ENCODE measurements at regions not wholly inside any gene's neighbourhood (a gene's known extent, or its start where the extent isn't known, plus 50 kb on each side); places are given as distances from the start of the nearest gene placed in this dataset.
"Not testable (repeated sequence)": the region's sequence is repeated elsewhere in the genome, so short reads cannot be mapped to it uniquely, and the experiment has no call there.

DNA sequence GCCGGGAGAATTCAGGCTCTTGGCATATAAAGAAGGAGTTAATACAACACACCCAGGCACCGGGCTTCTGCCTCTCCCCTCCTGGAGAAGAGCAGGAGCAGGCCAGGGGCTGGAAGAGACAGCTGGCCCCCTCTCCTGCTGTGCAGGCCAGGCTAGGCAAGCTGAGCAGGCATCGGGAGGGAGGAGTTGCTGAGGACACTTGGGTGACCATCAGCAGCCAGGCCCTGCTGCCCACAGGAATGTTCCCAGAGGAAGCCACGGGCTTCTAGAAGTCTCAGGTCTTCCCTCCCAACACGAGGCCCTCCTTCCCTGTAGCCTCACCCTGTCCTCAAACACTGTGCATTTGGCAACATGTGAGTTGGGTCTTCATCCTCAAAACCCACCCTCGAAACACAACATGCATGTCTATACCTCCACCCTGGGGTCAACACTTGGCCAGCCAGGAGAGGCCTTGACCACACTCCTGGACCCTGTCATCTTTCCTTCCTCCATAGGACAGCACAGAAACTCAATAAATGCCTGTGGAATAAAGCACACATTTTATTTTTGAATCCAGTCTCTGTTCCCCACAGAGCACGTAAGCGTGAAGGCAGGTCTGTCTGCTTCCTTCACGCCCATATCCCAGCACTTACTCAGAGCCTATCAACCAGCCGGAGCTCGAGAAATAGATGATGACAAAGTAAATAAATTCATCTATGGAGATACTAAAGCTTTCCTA is 433.8 kb upstream of the ID2 start:
- H3K27ac ChIP-seq (ENCODE audit: low read depth, low read length), result no peak overlapping the region

DNA sequence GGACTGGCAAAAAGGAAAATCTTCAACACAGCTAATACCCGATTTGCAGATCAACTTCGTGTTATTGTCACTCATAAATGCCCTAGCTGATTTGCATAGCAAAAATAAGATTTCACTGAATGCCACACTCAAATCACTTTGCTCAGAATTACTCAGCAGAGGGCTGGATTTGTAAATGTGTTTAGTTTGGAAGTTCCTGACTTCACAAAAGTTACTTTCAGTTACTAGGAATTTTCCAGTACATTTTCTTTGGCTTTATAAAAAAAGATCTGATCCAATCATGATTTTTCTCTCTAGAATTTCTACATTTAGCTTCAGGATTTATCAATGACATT is 433.3 kb upstream of the ID2 start:
- H3K27ac ChIP-seq (ENCODE audit: low read depth, low read length), result no peak overlapping the region
- WGBS, 3 donors, result 76 to 83% (median 78%) methylated on average over 2 of the region's 2 CpGs

More for the DNA sequence above, 433.8 kb upstream of the ID2 start:
- WGBS, 3 donors, result 74 to 76% (median 76%) methylated on average over 11 of the region's 11 CpGs

DNA sequence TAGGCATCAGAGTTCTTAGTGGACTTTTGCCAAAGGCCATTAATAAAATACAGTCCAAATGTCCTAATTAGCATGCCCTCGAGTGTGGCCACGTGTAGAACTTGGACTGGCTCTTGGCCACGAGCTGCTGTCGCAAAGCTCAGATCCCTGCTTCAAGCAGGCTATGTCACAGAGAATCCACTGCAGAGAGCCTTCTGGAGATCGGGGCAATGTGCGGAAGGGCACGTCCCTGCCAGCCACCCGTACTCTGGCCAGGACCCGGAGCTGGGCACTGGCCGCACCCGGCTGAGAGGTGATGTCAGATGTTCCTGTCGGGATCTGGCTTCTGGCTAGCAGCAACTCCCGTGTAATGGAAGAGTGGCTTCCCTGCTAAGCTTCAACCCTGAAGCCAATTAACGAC is 432.7 kb upstream of the ID2 start:
- H3K27ac ChIP-seq (ENCODE audit: low read depth, low read length), result no peak overlapping the region
- 66 to 78% (median 72%) methylated on average over 14 of the region's 14 CpGs for WGBS, 3 donors

DNA sequence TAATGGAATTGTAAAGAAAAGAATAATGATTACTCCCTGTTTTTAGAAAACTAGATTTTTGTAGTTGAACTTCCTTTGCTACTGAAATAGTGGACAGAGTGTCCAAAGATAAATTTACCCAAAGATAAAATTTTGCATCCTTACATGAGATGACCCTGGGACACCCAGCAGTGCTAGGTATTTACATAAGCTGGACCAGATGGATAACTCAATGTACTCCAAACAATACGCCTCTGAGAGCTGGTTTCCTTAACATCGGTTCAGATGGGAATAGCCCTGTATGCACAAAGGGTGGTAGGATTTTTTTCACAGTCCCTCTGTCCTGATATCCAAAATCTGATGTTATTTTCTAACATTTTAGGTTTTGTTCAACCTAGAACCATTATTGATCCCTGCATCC is 432.1 kb upstream of the ID2 start:
- H3K27ac ChIP-seq (ENCODE audit: low read depth, low read length), result no peak overlapping the region

DNA sequence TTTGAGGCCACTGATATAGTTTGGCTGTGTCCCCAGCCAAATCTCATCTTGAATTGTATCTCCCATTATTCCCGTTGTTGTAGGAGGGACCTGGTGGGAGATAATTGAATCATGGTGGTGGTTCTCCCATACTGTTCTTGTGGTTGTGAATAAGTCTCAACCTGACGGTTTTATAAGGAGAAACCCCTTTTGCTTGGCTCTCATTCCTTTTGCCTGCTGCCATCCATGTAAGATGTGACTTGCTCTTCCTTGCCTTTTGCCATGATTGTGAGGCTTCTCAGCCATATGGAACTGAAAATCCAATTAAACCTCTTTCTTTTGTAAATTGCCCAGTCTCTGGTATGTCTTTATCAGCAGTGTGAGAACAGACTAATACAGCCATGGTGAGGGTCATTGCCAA is 431.6 kb upstream of the ID2 start:
- WGBS, 3 donors, result 89 to 98% (median 95%) methylated on average over 2 of the region's 2 CpGs
- H3K27ac ChIP-seq (ENCODE audit: low read depth, low read length), result not testable (repeated sequence)

More for the DNA sequence above, 432.1 kb upstream of the ID2 start:
- 87 to 96% (median 93%) methylated on average over 2 of the region's 2 CpGs for WGBS, 3 donors

DNA sequence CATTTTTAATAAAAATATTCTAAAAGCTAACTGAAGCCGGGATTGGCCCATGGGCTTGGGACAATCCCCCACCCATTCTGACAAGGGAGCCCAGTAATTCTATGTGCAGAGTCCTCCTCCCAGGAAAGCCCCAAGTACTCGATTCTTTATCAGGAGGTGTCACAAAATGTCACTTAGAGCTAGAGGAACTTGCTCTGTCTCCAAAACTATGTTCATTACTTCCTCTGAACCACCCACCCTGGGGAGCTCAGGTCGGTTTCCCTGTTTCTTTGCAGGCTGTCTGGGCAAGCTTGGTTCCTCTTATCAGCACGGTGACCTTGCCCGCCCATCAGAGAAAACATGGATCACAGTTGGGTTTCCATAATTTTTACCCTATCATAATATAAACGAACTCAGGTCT is 430.6 kb upstream of the ID2 start:
- no peak overlapping the region for H3K27ac ChIP-seq (ENCODE audit: low read depth, low read length)
- 57 to 67% (median 65%) methylated on average over 6 of the region's 6 CpGs for WGBS, 3 donors

DNA sequence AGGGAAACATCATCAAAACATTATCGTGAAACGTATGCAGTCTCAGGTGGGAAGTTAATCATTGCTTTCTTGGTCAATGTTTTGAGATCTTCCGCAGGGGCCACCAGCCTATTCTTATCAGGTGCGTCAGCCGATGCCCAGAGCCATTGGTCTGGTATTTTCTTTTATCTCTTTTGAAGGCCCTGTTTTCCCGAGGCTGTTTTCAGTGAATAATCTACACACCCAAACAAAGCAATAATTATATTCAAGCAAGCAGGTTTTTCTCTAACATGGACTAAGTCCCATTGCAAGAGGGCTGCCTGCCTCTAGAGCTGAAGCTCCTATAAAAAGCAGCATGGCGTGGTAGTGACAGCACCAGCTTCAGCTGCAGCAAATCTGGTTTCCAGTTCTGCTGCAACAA is 430.0 kb upstream of the ID2 start:
- 67 to 95% (median 94%) methylated on average over 7 of the region's 7 CpGs for WGBS, 3 donors
- H3K27ac ChIP-seq (ENCODE audit: low read depth, low read length), result no peak overlapping the region

DNA sequence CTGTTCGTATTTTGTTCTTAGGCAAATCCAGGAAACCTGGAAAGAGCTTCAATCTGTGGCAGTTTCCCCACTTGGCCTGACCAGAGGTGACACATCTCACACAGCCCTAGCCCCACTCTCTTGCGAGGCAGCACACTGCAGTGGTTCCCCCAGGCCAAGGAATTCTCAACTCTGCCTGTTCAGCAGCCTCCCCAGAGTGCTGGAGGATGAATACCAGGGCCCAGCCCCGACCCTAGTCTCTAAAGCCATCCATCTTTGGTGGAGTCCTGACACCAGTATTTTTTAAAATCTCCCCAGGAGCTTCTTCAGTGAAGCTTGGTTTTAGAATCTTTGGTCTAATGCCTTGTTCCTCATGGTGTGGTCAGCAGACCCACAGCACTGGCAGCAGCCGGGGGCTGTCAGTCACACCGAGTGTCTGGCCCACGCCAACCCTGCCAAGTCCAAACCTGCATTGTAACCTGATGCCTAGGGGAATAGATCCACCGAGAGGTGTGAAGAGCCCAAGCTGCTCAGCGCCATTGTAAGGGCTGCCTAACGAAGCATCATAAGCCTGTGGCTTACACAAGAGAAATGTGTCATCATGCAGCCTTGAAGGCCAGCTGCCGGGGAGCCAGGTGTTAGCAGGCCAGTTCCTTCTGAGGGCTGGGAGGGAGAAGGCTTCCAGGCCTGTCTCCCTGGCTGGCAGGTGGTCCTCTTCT is 428.7 kb upstream of the ID2 start:
- 78 to 81% (median 81%) methylated on average over 10 of the region's 10 CpGs for WGBS, 3 donors
- no peak overlapping the region for H3K27ac ChIP-seq (ENCODE audit: low read depth, low read length)

DNA sequence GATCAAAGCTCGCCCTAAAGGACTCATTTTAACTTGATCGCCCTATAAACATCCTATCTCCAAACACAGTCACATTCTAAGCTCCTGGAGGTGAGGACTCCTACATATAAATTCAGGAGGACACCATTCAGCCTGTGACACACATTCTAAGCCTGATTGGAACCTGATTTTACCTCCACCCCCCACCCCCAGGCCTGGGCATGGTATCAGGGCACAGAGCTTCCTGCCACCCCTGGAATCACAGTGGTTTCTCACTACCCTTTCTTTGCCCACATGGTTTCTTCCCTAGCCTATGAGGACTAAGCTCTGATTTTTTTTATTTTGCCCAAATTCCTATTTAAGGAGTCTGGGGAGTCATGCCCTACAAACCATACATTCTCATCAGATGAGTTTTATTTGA is 428.1 kb upstream of the ID2 start:
- WGBS, 3 donors, result 92 to 100% (median 98%) methylated on average over 2 of the region's 2 CpGs
- H3K27ac ChIP-seq (ENCODE audit: low read depth, low read length), result no peak overlapping the region

DNA sequence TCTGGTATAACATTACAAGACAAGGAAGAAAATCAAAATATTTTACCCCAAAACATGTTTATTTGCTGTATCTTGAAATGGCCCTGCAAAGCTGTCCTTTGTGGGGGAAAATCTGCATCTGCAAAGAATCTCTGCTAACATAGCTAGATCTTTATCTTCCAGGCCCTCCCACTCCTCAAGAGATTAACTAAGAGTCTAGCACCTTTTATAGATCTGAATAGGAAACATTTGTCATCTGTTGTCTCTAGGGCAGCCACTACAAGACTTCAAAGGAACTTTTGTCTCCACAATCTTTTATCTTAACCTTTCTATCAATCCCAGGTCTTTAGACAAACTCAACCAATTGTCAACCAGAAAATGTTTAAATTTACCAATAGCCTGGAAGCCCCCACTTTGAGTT is 427.6 kb upstream of the ID2 start:
- not testable (repeated sequence) for H3K27ac ChIP-seq (ENCODE audit: low read depth, low read length)

DNA sequence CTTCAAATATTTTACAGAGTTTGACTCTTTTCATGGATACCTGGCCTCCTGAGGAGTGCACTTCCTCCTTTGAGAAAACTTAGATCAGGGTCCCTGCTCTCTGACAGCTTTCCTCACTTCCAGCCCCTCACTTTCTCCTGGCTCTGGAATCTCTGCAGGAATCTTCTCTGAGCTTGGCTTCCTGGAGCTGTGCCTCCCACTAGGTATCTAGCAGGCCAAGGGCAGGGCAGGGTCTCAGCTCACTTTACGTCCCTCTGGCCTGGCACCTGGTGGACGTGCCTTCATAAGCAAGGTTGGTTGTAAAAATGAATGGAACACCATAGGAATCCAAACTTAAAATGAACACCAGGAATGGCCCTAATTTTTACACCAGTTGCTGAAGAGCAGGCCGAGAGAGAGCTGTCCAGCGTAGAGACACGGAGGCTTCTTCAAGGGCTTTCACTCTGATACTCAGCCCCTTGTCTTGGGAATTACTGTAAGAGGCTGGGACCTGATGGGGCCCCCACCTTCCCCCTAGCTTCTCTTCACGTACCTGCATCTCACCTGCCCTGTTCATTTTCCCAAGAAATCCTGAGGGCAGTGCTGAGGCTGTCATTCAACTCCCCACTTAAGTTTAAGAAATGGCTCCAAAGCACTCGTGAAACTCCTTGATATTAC is 426.9 kb upstream of the ID2 start:
- 96 to 98% (median 96%) methylated on average over 7 of the region's 7 CpGs for WGBS, 3 donors
- no peak overlapping the region for H3K27ac ChIP-seq (ENCODE audit: low read depth, low read length)

DNA sequence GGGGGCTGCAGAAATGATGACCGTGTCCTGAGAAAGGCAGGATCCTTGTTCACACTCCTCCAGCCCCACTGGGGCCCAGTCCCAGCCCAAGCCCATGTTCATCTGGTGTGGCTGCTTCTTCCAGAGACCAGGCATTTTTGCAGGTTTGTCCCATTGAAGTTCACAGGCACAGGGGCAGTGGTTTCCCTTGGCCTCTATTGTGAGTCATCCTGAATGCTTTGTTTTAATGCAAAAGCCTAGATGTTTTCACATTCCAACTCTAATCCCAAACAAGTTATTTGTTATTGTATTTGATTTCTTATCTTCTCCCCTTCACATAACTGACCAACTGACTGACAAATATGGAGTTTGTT is 426.4 kb upstream of the ID2 start:
- no peak overlapping the region for H3K27ac ChIP-seq (ENCODE audit: low read depth, low read length)
- 89 to 100% (median 100%) methylated on average over 1 of the region's 1 CpG for WGBS, 3 donors

DNA sequence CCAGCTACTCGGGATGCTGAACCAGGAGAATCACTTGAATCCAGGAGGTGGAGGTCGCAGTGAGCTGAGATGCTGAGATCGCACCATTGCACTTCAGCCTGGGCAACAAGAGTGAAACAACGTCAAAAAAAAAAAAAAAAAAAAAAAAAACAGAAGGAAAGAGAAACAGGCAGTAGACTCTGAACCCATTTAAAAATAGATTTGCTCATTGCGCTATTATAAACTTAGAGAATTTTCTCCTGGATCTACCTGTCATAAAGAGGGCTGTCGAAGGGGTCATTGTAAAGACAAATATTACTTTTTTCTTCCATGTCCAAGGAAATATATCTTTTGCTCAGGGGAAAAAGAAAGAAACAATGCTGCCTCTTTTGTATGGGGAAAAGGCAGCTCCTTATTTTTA is 425.0 kb upstream of the ID2 start:
- 83 to 93% (median 90%) methylated on average over 6 of the region's 6 CpGs for WGBS, 3 donors
- H3K27ac ChIP-seq (ENCODE audit: low read depth, low read length), result no peak overlapping the region

DNA sequence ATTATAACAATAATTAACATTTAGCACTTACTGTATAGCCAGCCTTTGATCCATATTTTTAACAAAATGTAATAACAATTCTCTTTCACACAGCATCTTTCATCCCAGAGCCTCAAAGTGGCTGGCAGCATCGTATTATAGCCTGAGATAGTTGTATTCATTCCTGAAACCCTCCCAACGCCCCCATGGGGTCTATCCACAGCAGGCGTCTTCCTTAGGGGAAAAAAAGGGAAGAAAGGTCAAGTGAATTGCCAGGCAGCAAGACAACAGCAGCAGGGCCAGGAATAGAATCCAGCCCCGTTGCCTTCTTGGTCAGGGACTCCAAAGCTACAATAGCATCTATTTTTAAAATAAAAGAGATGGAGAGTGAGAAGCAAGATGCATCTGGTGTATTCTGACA is 424.4 kb upstream of the ID2 start:
- no peak overlapping the region for H3K27ac ChIP-seq (ENCODE audit: low read depth, low read length)
- 54 to 77% (median 62%) methylated on average over 4 of the region's 4 CpGs for WGBS, 3 donors

DNA sequence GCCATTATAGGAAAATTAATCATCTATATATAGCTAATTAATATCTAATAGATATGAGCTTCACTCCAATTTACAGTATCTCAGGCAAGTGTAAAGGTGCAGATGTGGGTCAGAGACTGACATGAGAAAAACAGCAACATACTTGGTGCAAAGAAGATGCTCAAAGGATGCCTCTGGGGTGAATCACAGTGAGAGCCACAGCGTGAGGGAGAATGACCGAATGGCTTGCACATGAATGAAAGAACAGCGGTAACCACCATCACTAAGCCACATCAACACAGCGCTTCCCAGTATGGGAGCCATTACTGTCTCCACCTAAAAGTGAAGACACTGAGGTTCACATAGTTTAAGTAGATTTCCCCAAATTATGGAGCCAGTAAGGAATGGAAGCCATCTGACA is 423.4 kb upstream of the ID2 start:
- 96 to 100% (median 99%) methylated on average over 4 of the region's 4 CpGs for WGBS, 3 donors
- H3K27ac ChIP-seq (ENCODE audit: low read depth, low read length), result no peak overlapping the region

DNA sequence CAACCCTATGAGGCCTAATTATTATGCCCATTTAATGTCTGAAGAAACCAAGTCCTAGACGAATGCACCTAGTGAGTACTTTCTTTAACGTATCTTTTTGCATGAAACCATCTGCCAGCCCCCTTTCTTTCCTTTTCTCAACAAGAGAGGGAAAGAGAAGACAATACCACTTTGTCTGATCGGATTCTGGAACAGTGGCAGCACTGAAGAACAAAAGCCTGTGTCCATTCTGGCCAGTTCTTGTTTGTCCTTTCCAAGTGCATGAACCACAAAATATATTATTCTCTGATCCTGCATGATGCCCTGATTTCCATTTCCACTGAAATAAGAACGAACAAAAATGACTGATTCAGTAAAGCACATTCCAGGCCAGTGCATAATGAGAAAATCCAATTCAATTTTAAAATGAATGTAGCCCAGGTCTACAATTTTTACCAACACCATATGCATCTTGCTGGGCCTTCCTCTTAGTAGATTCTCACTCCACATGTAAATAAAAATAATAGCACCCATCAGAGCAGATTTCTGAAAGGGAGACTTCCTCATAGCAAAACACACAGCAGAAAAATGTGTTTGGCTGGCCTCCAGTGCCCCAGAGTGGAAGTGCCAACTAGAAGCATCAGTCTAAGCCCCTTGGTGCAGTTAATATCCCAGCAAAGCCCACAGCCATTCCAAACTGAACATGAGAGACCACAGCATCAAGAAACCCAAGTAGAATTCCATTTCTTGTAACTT is 422.6 kb upstream of the ID2 start:
- 90 to 93% (median 92%) methylated on average over 4 of the region's 4 CpGs for WGBS, 3 donors
- H3K27ac ChIP-seq (ENCODE audit: low read depth, low read length), result no peak overlapping the region

DNA sequence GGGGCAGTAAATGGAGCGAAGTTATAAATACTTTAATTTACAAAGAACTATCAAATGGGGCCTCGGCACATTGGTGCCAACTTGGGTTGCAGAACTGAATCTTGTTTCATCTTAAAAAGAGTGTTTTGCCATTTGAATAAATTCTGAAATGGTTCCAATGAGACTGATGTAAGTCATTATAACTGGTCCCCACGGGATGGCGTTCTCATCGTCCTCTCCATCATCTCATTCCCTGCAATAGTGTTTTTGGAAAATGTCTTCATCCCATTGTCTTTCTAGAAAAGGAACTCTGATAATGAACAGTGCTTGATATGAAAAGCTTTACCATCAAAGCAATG is 422.0 kb upstream of the ID2 start:
- H3K27ac ChIP-seq (ENCODE audit: low read depth, low read length), result no peak overlapping the region
- WGBS, 3 donors, result 83 to 94% (median 90%) methylated on average over 5 of the region's 5 CpGs

DNA sequence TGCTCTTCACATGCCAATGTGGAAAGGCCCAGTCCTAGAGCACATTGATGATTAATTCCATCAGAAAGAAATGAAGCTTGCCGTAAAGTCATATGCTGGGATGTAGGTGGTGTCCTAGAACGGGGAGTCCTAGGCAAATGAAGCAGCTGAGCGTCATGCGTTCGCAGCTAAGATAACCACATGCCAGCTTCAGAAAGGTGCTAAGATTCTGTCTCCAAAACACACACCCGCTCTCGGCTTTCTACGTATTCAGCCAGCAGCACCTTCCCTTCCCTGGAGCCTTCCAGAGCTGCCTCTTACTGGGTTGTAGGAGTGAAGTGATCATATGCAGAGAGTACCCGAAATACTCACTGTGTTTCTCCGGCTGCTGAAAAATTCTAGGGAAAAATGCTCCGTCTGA is 421.6 kb upstream of the ID2 start:
- no peak overlapping the region for H3K27ac ChIP-seq (ENCODE audit: low read depth, low read length)
- WGBS, 3 donors, result 85 to 87% (median 87%) methylated on average over 11 of the region's 11 CpGs

DNA sequence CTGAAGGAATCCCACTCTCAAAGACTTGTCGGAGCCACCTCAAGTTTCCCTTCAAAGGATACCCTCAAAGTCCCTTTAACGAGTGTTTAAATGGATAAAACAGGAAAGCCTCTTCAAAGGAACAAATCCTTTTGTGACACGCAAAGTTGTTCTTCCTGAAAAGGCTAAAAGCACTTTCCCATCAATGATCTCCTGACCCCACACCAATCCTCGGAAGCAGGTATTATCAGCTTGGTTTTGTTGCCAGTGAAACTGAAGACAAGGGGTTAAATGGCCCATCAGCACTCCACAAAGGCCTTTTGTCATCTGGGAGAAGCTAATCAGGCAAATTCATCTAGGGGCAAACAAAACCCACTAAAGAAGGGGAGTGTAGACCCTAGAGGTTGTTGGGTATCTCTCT is 418.0 kb upstream of the ID2 start:
- H3K27ac ChIP-seq (ENCODE audit: low read depth, low read length), result no peak overlapping the region
- 65 to 79% (median 69%) methylated on average over 4 of the region's 4 CpGs for WGBS, 3 donors

Measured in adipose tissue (tissue), 3 donors.